NCI-H446 (cell line): ENCODE measurements at regions not wholly inside any gene's neighbourhood (a gene's known extent, or its start where the extent isn't known, plus 50 kb on each side); places are given as distances from the start of the nearest gene placed in this dataset.

ENCODE experiments used
- DNase-seq, 2 experiments: peaks; one replicate each; lab custom pipeline; 2025; lab: John Stamatoyannopoulos, UW

GRCh38 chr1:201589186-201589585, 50.3 kb downstream of the NAV1 start:
- no peak for DNase-seq

GRCh38 chr1:201590474-201590873, 51.5 kb downstream of the NAV1 start:
- no peak for DNase-seq

GRCh38 chr1:201591348-201591747, 52.4 kb downstream of the NAV1 start:
- DNase-seq = no peak

- DNase-seq = no peak
Observed at GRCh38 chr1:201591981-201592380, 53.1 kb downstream of the NAV1 start.

- DNase-seq = peak; percentile 54 to 84
Observed at GRCh38 chr1:201593200-201593921, 54.4 kb downstream of the NAV1 start.

GRCh38 chr1:201594575-201595245, 55.8 kb downstream of the NAV1 start:
- DNase-seq = no peak

DNA sequence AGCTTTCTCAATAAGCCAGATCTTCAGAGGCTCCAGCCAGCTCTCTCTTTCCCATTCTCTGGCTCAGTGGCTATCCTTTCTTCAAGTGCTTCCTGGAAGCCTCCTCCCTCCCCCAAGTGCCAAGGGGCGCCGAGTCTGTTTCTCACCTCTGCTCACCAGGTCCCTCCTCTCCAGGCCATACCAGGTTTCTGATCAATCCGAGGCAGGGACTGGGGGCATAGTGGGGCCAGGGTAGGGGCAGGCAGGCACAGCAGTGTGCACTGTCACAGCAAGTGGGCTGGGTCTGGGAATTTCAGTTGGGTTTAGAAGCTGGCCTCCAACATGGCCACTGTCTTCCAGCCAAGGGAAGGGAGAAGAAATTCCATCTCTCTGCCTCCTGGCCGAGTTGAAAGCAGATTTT, 56.5 kb downstream of the NAV1 start:
- DNase-seq = no peak

GRCh38 chr1:201596101-201596868, 57.4 kb downstream of the NAV1 start:
- DNase-seq = no peak

DNA sequence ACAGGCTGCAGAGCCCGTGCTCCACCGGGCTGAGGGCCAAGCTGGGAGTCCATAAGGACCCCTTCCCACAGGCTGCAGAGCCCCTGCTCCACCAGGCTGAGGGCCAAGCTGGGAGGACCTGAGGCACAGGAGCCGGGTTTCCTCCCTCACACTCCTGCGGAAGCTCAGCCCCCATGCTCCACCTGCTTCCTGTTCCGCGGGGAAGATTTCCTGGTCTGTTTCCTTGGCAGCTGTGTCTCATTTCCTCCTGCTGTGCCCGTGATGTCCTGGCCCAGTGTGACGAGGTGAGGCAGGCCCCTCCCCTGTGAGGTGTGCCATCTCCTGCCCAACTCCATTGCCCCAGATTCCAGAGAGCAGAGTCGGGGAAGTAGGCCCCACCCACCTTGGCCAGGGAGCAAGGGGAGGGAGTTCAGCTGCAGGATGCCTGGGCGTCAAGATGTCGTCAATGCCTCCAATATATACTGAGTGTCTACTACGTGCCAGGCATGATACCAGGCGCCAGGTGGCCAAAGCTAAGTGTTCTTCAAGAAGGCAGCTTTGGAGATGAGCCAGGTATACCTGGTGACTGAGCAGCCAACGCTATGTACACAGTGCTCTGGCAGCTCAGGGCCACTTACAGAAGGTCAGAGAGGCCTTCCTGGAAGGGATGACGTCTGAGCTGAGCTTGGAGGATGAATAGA, 58.8 kb downstream of the NAV1 start:
- DNase-seq = peak; percentile 66 to 77

DNA sequence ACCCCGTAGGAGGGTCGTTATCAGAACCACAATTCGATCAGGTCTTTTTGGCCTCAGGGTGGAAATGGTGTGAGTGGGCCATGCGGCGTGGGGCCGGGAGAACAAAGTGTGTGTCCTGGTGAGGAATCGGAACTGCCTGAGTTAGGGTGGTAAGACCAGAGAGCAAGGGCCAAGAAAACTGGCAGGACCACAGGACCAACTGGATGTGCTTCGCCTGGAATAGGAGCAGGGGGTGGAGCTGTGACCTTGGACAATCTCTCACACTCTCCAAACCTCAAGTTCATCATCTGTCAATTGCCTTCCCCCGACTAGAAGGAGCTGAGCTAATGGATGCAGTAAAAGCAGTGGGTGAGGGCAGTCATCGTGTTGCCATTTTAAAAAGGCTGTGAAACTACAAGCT, 59.5 kb downstream of the NAV1 start:
- DNase-seq = no peak

GRCh38 chr1:201598973-201599372, 60.0 kb downstream of the NAV1 start:
- DNase-seq = no peak

DNA sequence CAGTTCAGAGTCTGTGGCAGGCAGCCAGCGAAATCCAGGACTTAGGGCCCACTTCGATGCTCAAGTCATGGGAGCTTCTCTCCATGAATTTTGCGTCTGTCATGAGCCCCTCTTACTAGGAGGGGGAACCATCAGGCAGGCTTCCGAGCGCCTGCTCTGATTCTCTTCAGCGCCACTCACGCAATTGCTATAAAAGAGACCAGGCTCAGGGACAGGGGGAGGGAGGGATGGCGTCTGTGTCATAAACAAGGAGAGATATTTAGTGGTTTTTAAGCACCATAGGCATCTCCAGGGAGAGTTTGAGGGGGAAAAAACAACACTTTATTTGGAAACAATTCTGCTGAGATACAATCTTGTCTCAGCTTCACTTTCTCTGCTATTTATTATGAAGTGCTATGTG, 60.6 kb downstream of the NAV1 start:
- DNase-seq = no peak

DNA sequence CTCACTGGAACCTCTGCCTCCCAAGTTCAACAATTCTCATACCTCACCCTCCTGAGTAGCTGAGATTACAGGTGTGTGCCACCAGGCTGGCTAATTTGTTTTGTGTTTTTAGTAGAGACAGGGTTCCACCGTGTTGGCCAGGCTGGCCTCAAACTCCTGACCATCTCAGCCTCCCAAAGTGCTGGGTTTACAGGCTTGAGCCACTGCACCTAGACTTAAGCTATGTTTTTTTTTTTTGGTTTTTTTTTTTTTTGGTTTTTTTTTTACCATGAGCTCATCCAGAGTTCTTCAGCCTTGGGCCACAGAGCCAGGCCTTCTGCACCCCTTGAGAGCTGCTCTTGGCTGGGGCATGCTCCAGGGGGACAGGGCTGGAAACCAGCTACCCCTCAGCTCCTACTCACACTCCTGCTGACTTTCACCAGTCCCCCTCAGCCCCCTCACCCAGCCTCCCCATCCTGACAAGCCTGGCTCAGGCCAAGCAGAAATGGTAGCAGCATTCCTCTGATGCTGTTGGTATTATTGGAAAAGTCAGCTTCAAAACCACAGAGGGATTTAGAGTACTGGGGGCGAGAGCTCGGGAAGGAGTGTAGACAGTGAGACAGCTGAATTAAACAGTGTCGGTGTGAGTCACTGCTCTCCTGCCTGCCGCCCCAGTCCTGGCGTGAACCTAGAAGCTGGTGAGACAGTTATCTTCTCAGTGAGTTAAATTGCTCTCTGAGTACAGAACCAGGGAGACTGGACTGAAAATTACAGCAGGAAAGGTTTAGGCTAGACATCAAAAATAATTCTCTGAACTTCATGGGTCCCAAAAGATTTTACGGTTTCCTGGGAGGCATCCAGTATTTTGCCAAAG, 63.7 kb downstream of the NAV1 start:
- DNase-seq = peak in 1 of 2 experiments; percentile 50

- DNase-seq = no peak
Observed at GRCh38 chr1:201603613-201604232, 64.8 kb downstream of the NAV1 start.

DNA sequence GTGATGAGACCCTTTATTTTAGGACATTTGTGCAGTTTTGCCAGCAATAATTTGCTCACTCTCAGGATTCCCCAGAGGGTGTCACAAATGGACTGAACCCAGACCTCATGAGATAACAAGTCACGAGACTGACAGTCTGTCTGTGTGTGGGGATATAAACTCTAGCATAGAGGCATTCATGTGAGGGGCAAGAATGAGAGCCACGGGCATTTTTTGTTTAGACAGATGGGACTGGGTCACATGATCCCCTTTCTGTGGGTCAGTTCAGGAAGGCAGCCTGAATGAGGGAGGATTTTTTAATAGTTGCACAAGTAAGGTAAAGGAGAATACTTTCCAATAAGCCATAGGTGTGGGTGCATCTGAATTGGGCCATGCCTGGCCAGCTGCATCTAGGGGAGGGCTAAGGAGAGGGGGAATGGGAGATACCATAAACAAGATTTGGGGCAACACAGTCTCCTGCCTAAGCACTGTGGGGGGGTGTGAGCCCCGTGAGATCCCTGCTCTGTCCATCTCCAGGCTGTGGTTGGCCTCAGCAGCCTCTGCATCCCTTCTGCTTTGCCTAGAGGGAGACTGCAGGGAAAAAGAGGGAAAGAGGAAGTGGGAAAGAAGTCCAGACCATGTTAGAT, 66.6 kb downstream of the NAV1 start:
- no peak for DNase-seq

DNA sequence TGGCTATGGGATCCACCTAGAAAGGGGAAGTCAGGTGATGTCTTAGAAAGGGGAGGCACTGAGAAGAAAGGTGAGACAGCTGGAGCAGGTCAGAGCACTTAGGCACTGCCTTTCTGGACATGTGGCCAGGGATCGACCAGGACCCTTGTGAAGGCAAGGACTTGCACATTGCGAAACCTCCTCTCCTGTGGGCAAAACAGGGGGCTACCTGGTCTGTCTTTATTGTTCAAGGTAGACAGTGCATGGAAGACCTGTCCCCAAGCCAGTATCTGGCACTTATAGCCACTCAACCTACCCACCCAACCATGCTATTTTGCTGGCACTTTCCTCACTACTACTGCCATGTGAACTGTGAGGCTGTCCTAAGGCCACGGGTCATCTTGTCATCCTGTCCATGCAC, 67.2 kb downstream of the NAV1 start:
- DNase-seq = no peak

DNA sequence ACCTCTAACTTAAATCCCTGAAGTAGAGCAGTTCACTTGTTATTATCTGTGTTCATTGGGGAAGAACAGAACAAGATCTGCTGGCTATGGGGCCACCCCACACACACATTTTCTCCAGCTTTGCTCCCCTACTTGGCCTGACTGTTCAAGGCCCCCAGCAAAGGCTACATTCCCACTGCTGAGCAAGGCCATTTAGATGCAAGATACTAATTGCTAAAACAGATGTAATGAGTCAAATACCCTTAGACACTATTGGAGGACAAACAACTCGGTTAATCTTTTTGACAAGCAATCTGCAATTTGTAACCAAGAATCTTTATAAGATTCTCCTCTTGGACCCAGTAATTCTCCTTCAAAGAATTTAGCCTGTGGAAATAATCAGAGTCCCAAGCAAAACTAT, 67.7 kb downstream of the NAV1 start:
- DNase-seq = no peak

DNA sequence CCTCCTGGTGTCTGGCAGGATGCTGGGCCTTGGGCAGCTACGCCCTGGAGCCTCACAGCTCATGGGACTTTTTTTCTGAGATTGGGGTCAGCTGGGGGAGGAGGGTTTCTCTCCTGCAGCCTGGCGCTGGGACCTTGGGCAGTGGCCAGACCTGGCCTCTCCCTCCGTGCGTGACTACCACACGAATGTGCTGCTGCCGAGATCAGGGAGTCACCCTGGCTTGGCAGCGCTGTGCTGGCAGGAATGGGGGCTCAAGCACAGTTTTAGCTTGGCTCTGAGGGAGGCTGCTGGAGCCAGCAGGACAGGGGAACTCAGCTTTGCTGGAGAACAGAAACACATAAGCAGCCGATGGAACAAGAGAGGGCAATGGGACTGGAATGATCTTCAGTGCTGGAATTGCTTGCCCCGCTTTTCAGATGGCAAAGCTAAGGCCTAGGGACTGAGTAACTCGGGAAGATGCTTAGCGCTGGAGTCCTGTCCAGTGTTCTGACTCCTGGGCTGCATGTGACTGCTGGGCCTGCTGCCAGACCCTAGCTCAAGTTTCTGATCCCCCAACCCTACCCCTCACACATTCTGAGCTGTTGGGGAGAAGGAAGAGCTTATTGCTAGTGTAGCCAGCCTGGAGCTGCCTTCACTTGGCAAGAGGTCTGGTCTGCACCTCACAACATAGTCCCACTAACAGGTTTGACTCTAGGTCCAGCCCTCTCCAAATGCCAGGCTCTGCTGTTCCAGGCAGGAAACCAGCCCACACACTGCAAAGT, 69.9 kb downstream of the NAV1 start:
- DNase-seq = peak; percentile 43 to 74

DNA sequence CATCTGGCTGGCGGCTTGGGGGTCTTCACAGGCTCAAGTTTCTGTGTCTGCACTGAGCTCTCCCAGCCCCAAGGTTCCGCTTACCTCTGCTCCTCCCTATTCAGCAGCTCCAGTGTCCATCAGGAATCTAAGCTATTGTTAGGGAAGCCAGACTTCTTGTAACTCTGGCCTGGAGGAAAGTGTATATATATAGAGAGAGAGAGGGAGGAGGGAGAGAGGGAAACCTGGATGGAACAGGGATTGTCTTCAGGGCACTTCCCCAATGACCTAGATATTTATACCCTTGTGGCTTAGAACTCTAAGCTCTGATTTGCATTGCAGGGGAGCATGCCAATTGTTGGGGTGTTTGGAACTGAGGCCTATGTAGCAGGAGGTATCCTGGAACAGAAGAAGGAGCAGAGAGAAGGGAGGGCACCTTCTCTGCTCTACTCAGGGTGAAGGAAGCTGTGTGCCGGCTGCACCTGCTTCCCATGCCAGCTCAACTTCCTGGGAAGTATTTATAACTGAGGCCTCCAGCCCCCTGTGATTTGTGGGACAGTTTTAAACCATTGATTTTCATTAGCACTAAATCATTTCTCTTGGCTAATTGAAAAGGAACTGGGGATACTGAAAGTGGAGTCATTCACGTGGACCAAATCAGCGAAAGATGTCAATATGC, 70.9 kb downstream of the NAV1 start:
- DNase-seq = no peak
